Lower leg skin (tissue), 3 donors: ENCODE measurements at regions not wholly inside any gene's neighbourhood (a gene's known extent, or its start where the extent isn't known, plus 50 kb on each side); places are given as distances from the start of the nearest gene placed in this dataset.

Source experiments
- CTCF ChIP-seq, 3 donors: fragments of 450-650 bp; IDR thresholded peaks; one replicate each; pipeline ENCODE4 v1.5.1; 2016; ENCODE audit warnings: antibody characterized with exemption in 3 of 3, mild to moderate bottlenecking in 3 of 3, moderate library complexity in 2 of 3
- POLR2A ChIP-seq, 2 donors: fragments of 450-650 bp; IDR thresholded peaks; one replicate each; pipeline ENCODE4 v1.6.1; 2016 to 2017; ENCODE audit warnings: antibody characterized with exemption in 2 of 2, mild to moderate bottlenecking in 1 of 2, moderate library complexity in 1 of 2

GRCh38 chr7:131664570-131664969, 108.1 kb upstream of the PODXL start:
- TF ChIP-seq POLR2A (IDR thresholded peaks at IDR 0.05) (no peak), CTCF (IDR thresholded peaks at IDR 0.05) (no peak)
